ENCODE measurements at regions not wholly inside any gene's neighbourhood (a gene's known extent, or its start where the extent isn't known, plus 50 kb on each side); places are given as distances from the start of the nearest gene placed in this dataset.

GRCh38 chr4:123250843-123251242, 145.8 kb upstream of the SPRY1 start:
- CTCF ChIA-PET (ENCODE audit: partially characterized antibody) = no interaction called here
- H3K27me3 Mint-ChIP-seq = no peaks in the 10 kb centered on the region
- Histone ChIP-seq H3K4me1 (ENCODE audit: insufficient read depth, low read length) (no peaks in the 10 kb centered on the region), H3K27ac (ENCODE audit: low read depth, low read length) (no peak overlapping the region), H3K9me3 (ENCODE audit: control insufficient read depth in 1 of 2, low read length in 2 of 2) (no peaks in the 10 kb centered on the region), H3K4me3 (ENCODE audit: low read length in 2 of 2) (no peak overlapping the region), H3K36me3 (ENCODE audit: insufficient read depth, low read length) (no peaks in the 10 kb centered on the region), H3K27me3 (ENCODE audit: insufficient read depth, low read length) (no peaks in the 10 kb centered on the region)
- intact Hi-C loops (cut with micrococcal nuclease) = no loop called here
- no peaks in the 10 kb centered on the region for H3K9me3 Mint-ChIP-seq
- no peaks in the 10 kb centered on the region for H3K4me1 Mint-ChIP-seq
- POLR2A ChIA-PET (ENCODE audit: partially characterized antibody) = no interaction called here
- H3K36me3 Mint-ChIP-seq = peaks cover 2 to 6% of the 10 kb centered on the region in 2 donors
- H3K27ac Mint-ChIP-seq = no peak overlapping the region
- H3K4me3 Mint-ChIP-seq = no peak overlapping the region
- no peak for DNase-seq

GRCh38 chr4:123255971-123256370, 140.6 kb upstream of the SPRY1 start:
- Histone ChIP-seq H3K36me3 (ENCODE audit: insufficient read depth, low read length) (no peaks in the 10 kb centered on the region), H3K27me3 (ENCODE audit: insufficient read depth, low read length) (no peaks in the 10 kb centered on the region), H3K4me3 (ENCODE audit: low read length in 2 of 2) (no peak overlapping the region), H3K4me1 (ENCODE audit: insufficient read depth, low read length) (no peaks in the 10 kb centered on the region), H3K9me3 (ENCODE audit: control insufficient read depth in 1 of 2, low read length in 2 of 2) (no peaks in the 10 kb centered on the region), H3K27ac (ENCODE audit: low read depth, low read length) (no peak overlapping the region)
- CTCF ChIA-PET (ENCODE audit: partially characterized antibody) = no interaction called here
- no peak overlapping the region for H3K27ac Mint-ChIP-seq
- DNase-seq = no peak
- H3K4me1 Mint-ChIP-seq = no peaks in the 10 kb centered on the region
- no peak overlapping the region for H3K4me3 Mint-ChIP-seq
- no peaks in the 10 kb centered on the region for H3K9me3 Mint-ChIP-seq
- no peaks in the 10 kb centered on the region for H3K27me3 Mint-ChIP-seq
- H3K36me3 Mint-ChIP-seq = peaks cover 23 to 46% of the 10 kb centered on the region in 2 donors
- POLR2A ChIA-PET (ENCODE audit: partially characterized antibody) = no interaction called here
- intact Hi-C loops (cut with micrococcal nuclease) = no loop called here

GRCh38 chr4:123256901-123257300, 139.7 kb upstream of the SPRY1 start:
- peaks cover 25 to 49% of the 10 kb centered on the region in 2 donors for H3K36me3 Mint-ChIP-seq
- no peak overlapping the region for H3K4me3 ChIP-seq (ENCODE audit: low read length in 2 of 2)
- no peaks in the 10 kb centered on the region for H3K4me1 ChIP-seq (ENCODE audit: insufficient read depth, low read length)
- no peaks in the 10 kb centered on the region for H3K9me3 ChIP-seq (ENCODE audit: control insufficient read depth in 1 of 2, low read length in 2 of 2)
- CTCF ChIA-PET (ENCODE audit: partially characterized antibody) = no interaction called here
- no peaks in the 10 kb centered on the region for H3K27me3 Mint-ChIP-seq
- no peak overlapping the region for H3K27ac Mint-ChIP-seq
- no peak overlapping the region for H3K27ac ChIP-seq (ENCODE audit: low read depth, low read length)
- DNase-seq = no peak
- POLR2A ChIA-PET (ENCODE audit: partially characterized antibody) = no interaction called here
- no peaks in the 10 kb centered on the region for H3K4me1 Mint-ChIP-seq
- H3K36me3 ChIP-seq (ENCODE audit: insufficient read depth, low read length) = no peaks in the 10 kb centered on the region
- H3K4me3 Mint-ChIP-seq = no peak overlapping the region
- H3K27me3 ChIP-seq (ENCODE audit: insufficient read depth, low read length) = no peaks in the 10 kb centered on the region
- intact Hi-C loops (cut with micrococcal nuclease) = no loop called here
- H3K9me3 Mint-ChIP-seq = no peaks in the 10 kb centered on the region

- H3K27me3 Mint-ChIP-seq = no peaks in the 10 kb centered on the region
- H3K36me3 Mint-ChIP-seq = peaks cover 25 to 53% of the 10 kb centered on the region in 2 donors
- no peak overlapping the region for H3K4me3 ChIP-seq (ENCODE audit: low read length in 2 of 2)
- H3K4me1 Mint-ChIP-seq = no peaks in the 10 kb centered on the region
- H3K27ac Mint-ChIP-seq = no peak overlapping the region
- H3K27ac ChIP-seq (ENCODE audit: low read depth, low read length) = no peak overlapping the region
- H3K27me3 ChIP-seq (ENCODE audit: insufficient read depth, low read length) = no peaks in the 10 kb centered on the region
- ChIA-PET POLR2A (ENCODE audit: partially characterized antibody) (no interaction called here), CTCF (ENCODE audit: partially characterized antibody) (no interaction called here)
- H3K4me1 ChIP-seq (ENCODE audit: insufficient read depth, low read length) = no peaks in the 10 kb centered on the region
- H3K9me3 Mint-ChIP-seq = no peaks in the 10 kb centered on the region
- intact Hi-C loops (cut with micrococcal nuclease) = no loop called here
- H3K36me3 ChIP-seq (ENCODE audit: insufficient read depth, low read length) = no peaks in the 10 kb centered on the region
- H3K4me3 Mint-ChIP-seq = no peak overlapping the region
- no peaks in the 10 kb centered on the region for H3K9me3 ChIP-seq (ENCODE audit: control insufficient read depth in 1 of 2, low read length in 2 of 2)
- no peak for DNase-seq
Measured at GRCh38 chr4:123257591-123257990, 139.0 kb upstream of the SPRY1 start.

GRCh38 chr4:123259676-123260646, 136.6 kb upstream of the SPRY1 start:
- Mint-ChIP-seq H3K27me3 (no peaks in the 10 kb centered on the region), H3K27ac (no peak overlapping the region), H3K36me3 (peaks cover 28 to 67% of the 10 kb centered on the region in 2 donors), H3K4me3 (no peak overlapping the region), H3K9me3 (no peaks in the 10 kb centered on the region), H3K4me1 (no peaks in the 10 kb centered on the region)
- Histone ChIP-seq H3K36me3 (ENCODE audit: insufficient read depth, low read length) (no peaks in the 10 kb centered on the region), H3K27ac (ENCODE audit: low read depth, low read length) (no peak overlapping the region), H3K27me3 (ENCODE audit: insufficient read depth, low read length) (no peaks in the 10 kb centered on the region), H3K4me3 (ENCODE audit: low read length in 2 of 2) (no peak overlapping the region), H3K9me3 (ENCODE audit: control insufficient read depth in 1 of 2, low read length in 2 of 2) (no peaks in the 10 kb centered on the region), H3K4me1 (ENCODE audit: insufficient read depth, low read length) (no peaks in the 10 kb centered on the region)
- intact Hi-C loops (cut with micrococcal nuclease) = no loop called here
- CTCF ChIA-PET (ENCODE audit: partially characterized antibody) = interaction anchor here (0.6 to 1.1 kb wide), 2 partner anchors 8 to 184 kb away, joined by 3 to 4 read pairs; no protein-coding TSS in a partner anchor
- POLR2A ChIA-PET (ENCODE audit: partially characterized antibody) = no interaction called here
- DNase-seq = no peak

- H3K4me3 Mint-ChIP-seq = no peak overlapping the region
- Histone ChIP-seq H3K9me3 (ENCODE audit: control insufficient read depth in 1 of 2, low read length in 2 of 2) (no peaks in the 10 kb centered on the region), H3K4me3 (ENCODE audit: low read length in 2 of 2) (no peak overlapping the region), H3K4me1 (ENCODE audit: insufficient read depth, low read length) (no peaks in the 10 kb centered on the region), H3K27me3 (ENCODE audit: insufficient read depth, low read length) (no peaks in the 10 kb centered on the region), H3K36me3 (ENCODE audit: insufficient read depth, low read length) (no peaks in the 10 kb centered on the region), H3K27ac (ENCODE audit: low read depth, low read length) (no peak overlapping the region)
- H3K36me3 Mint-ChIP-seq = peaks cover 28 to 67% of the 10 kb centered on the region in 2 donors
- CTCF ChIA-PET (ENCODE audit: partially characterized antibody) = no interaction called here
- H3K27ac Mint-ChIP-seq = no peak overlapping the region
- no peaks in the 10 kb centered on the region for H3K9me3 Mint-ChIP-seq
- intact Hi-C loops (cut with micrococcal nuclease) = no loop called here
- no peak for DNase-seq
- POLR2A ChIA-PET (ENCODE audit: partially characterized antibody) = no interaction called here
- H3K4me1 Mint-ChIP-seq = no peaks in the 10 kb centered on the region
- H3K27me3 Mint-ChIP-seq = no peaks in the 10 kb centered on the region
Measured at GRCh38 chr4:123260653-123261052, 135.9 kb upstream of the SPRY1 start.

- Histone ChIP-seq H3K4me3 (ENCODE audit: low read length in 2 of 2) (no peak overlapping the region), H3K4me1 (ENCODE audit: insufficient read depth, low read length) (no peaks in the 10 kb centered on the region), H3K36me3 (ENCODE audit: insufficient read depth, low read length) (no peaks in the 10 kb centered on the region), H3K27me3 (ENCODE audit: insufficient read depth, low read length) (no peaks in the 10 kb centered on the region), H3K27ac (ENCODE audit: low read depth, low read length) (no peak overlapping the region), H3K9me3 (ENCODE audit: control insufficient read depth in 1 of 2, low read length in 2 of 2) (no peaks in the 10 kb centered on the region)
- intact Hi-C loops (cut with micrococcal nuclease) = no loop called here
- no peak for DNase-seq
- Mint-ChIP-seq H3K9me3 (no peaks in the 10 kb centered on the region), H3K27me3 (no peaks in the 10 kb centered on the region), H3K27ac (no peak overlapping the region), H3K4me3 (no peak overlapping the region), H3K4me1 (no peaks in the 10 kb centered on the region), H3K36me3 (peaks cover 14 to 53% of the 10 kb centered on the region in 2 donors)
- CTCF ChIA-PET (ENCODE audit: partially characterized antibody) = no interaction called here
- POLR2A ChIA-PET (ENCODE audit: partially characterized antibody) = no interaction called here
Measured at GRCh38 chr4:123262080-123262479, 134.5 kb upstream of the SPRY1 start.

Data from CD4-positive, alpha-beta memory T cell (primary cell).